ENCODE measurements at regions not wholly inside any gene's neighbourhood (a gene's known extent, or its start where the extent isn't known, plus 50 kb on each side); places are given as distances from the start of the nearest gene placed in this dataset.

DNA sequence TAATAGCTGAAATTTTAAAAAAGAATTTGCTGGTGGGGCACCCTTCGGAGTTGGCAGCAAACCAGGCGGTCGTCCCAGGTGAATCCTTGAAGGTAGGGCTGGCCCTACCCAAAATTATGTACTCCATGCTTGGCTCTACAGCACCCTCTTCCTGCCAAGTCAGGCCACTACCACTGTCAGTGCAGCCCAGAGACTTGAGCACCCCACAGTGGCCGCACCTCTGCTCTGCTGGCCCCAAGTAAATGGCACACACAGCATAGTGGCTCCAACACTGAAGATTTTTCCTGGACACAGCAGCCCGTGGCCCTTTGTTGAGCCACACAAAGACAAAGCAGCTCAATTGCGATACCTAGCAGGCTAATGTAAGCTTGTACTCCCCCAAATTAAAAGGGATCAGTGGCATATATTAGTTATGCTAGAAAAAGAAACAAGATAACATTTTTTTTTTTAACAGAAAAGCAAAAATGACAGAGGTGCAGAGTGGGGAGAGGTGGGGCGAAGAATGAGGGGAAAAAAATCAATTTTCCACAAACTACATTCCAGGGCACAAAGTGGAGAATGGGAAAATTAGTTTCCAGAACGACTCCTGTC, 250.5 kb downstream of the UACA start (continued):
- TF ChIP-seq, protein P1, sequence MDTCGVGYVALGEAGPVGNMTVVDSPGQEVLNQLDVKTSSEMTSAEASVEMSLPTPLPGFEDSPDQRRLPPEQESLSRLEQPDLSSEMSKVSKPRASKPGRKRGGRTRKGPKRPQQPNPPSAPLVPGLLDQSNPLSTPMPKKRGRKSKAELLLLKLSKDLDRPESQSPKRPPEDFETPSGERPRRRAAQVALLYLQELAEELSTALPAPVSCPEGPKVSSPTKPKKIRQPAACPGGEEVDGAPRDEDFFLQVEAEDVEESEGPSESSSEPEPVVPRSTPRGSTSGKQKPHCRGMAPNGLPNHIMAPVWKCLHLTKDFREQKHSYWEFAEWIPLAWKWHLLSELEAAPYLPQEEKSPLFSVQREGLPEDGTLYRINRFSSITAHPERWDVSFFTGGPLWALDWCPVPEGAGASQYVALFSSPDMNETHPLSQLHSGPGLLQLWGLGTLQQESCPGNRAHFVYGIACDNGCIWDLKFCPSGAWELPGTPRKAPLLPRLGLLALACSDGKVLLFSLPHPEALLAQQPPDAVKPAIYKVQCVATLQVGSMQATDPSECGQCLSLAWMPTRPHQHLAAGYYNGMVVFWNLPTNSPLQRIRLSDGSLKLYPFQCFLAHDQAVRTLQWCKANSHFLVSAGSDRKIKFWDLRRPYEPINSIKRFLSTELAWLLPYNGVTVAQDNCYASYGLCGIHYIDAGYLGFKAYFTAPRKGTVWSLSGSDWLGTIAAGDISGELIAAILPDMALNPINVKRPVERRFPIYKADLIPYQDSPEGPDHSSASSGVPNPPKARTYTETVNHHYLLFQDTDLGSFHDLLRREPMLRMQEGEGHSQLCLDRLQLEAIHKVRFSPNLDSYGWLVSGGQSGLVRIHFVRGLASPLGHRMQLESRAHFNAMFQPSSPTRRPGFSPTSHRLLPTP (IDR thresholded peaks at IDR 0.05; ENCODE audit: borderline replicate concordance, extremely low read depth, insufficient read length) = no peak
- no peak for TF ChIP-seq SIRT6 (IDR thresholded peaks at IDR 0.05; ENCODE audit: low read depth, low read length)
- TF ChIP-seq ZNF408 (CRISPR knock-in tag; IDR thresholded peaks at IDR 0.05; ENCODE audit: low read depth) = no peak
- TF ChIP-seq, protein P2, sequence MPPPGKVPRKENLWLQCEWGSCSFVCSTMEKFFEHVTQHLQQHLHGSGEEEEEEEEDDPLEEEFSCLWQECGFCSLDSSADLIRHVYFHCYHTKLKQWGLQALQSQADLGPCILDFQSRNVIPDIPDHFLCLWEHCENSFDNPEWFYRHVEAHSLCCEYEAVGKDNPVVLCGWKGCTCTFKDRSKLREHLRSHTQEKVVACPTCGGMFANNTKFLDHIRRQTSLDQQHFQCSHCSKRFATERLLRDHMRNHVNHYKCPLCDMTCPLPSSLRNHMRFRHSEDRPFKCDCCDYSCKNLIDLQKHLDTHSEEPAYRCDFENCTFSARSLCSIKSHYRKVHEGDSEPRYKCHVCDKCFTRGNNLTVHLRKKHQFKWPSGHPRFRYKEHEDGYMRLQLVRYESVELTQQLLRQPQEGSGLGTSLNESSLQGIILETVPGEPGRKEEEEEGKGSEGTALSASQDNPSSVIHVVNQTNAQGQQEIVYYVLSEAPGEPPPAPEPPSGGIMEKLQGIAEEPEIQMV (tag; conservative IDR thresholded peaks at IDR 0.05; ENCODE audit: low read depth) = no peak
- TF ChIP-seq, protein P3, sequence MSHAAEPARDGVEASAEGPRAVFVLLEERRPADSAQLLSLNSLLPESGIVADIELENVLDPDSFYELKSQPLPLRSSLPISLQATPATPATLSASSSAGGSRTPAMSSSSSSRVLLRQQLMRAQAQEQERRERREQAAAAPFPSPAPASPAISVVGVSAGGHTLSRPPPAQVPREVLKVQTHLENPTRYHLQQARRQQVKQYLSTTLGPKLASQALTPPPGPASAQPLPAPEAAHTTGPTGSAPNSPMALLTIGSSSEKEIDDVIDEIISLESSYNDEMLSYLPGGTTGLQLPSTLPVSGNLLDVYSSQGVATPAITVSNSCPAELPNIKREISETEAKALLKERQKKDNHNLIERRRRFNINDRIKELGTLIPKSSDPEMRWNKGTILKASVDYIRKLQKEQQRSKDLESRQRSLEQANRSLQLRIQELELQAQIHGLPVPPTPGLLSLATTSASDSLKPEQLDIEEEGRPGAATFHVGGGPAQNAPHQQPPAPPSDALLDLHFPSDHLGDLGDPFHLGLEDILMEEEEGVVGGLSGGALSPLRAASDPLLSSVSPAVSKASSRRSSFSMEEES (CRISPR knock-in tag; IDR thresholded peaks at IDR 0.05) = no peak
- no peak for TF ChIP-seq RBM15 (IDR thresholded peaks at IDR 0.05; ENCODE audit: insufficient read depth, low read length)
- TF ChIP-seq BRCA1 (IDR thresholded peaks at IDR 0.05) = no peak
- no peak for TF ChIP-seq BRCA1 (CRISPR knock-in tag; IDR thresholded peaks at IDR 0.05)
- TF ChIP-seq EP300 (IDR thresholded peaks at IDR 0.05; ENCODE audit: low read length) = no peak
- no peak for TF ChIP-seq ESRRB (CRISPR knock-in tag; IDR thresholded peaks at IDR 0.05; ENCODE audit: borderline replicate concordance)
- TF ChIP-seq ZBTB17 (CRISPR knock-in tag; IDR thresholded peaks at IDR 0.05) = no peak
- no peak for TF ChIP-seq ZNF316 (IDR thresholded peaks at IDR 0.05)
- TF ChIP-seq XRCC5 (IDR thresholded peaks at IDR 0.05; ENCODE audit: low read depth, low read length) = peak; percentile 60; the same call in 1 of the 2 replicates
- TF ChIP-seq, protein P4, sequence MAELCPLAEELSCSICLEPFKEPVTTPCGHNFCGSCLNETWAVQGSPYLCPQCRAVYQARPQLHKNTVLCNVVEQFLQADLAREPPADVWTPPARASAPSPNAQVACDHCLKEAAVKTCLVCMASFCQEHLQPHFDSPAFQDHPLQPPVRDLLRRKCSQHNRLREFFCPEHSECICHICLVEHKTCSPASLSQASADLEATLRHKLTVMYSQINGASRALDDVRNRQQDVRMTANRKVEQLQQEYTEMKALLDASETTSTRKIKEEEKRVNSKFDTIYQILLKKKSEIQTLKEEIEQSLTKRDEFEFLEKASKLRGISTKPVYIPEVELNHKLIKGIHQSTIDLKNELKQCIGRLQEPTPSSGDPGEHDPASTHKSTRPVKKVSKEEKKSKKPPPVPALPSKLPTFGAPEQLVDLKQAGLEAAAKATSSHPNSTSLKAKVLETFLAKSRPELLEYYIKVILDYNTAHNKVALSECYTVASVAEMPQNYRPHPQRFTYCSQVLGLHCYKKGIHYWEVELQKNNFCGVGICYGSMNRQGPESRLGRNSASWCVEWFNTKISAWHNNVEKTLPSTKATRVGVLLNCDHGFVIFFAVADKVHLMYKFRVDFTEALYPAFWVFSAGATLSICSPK (IDR thresholded peaks at IDR 0.05; ENCODE audit: borderline replicate concordance) = no peak
- no peak for TF ChIP-seq ZNF764 (CRISPR knock-in tag; IDR thresholded peaks at IDR 0.05; ENCODE audit: low read depth)
- TF ChIP-seq HMG20B (CRISPR knock-in tag; IDR thresholded peaks at IDR 0.05) = no peak
- no peak for TF ChIP-seq KLF6 (CRISPR knock-in tag; IDR thresholded peaks at IDR 0.05; ENCODE audit: borderline replicate concordance)
